HepG2 (cell line): ENCODE measurements at regions not wholly inside any gene's neighbourhood (a gene's known extent, or its start where the extent isn't known, plus 50 kb on each side); places are given as distances from the start of the nearest gene placed in this dataset.

Experiments used
- GTF3A ChIP-seq: sonication (generic); formaldehyde crosslinking; conservative IDR thresholded peaks from 2 replicates; pipeline ENCODE4 v1.4.0; 2020; ENCODE audit warnings: mild to moderate bottlenecking, missing genetic modification reagents
- IRF2 ChIP-seq: IDR thresholded peaks from 2 replicates; pipeline ENCODE4 v1.6.1; 2018; ENCODE audit warnings: missing genetic modification reagents, missing compliant biosample characterization
- KDM2A ChIP-seq: sonication (generic); formaldehyde crosslinking; IDR thresholded peaks from 2 replicates; pipeline ENCODE4 v1.4.0; 2020; ENCODE audit warnings: low read depth, missing genetic modification reagents, borderline replicate concordance
- MAF1 ChIP-seq: sonication (generic); formaldehyde crosslinking; IDR thresholded peaks from 2 replicates; pipeline ENCODE4 v1.5.0; 2020; ENCODE audit warnings: missing genetic modification reagents, borderline replicate concordance
- ONECUT2 ChIP-seq: sonication (generic); formaldehyde crosslinking; IDR thresholded peaks from 2 replicates; pipeline ENCODE4 v1.4.0; 2020; ENCODE audit warnings: missing genetic modification reagents
- ZNF12 ChIP-seq: sonication (generic); formaldehyde crosslinking; IDR thresholded peaks from 2 replicates; pipeline ENCODE4 v1.5.0; 2020; ENCODE audit warnings: missing genetic modification reagents
- ZNF274 ChIP-seq: sonication (generic); formaldehyde crosslinking; IDR thresholded peaks from 2 replicates; pipeline ENCODE4 v1.5.1; 2020; ENCODE audit warnings: mild to moderate bottlenecking, missing genetic modification reagents
- ZNF33B ChIP-seq: sonication (generic); formaldehyde crosslinking; IDR thresholded peaks from 2 replicates; pipeline ENCODE4 v1.5.1; 2020; ENCODE audit warnings: mild to moderate bottlenecking, missing genetic modification reagents
- ZNF350 ChIP-seq: sonication (generic); formaldehyde crosslinking; IDR thresholded peaks from 2 replicates; pipeline ENCODE4 v1.4.0; 2020; ENCODE audit warnings: mild to moderate bottlenecking, low read depth, missing genetic modification reagents, borderline replicate concordance
- ZNF367 ChIP-seq: sonication (generic); formaldehyde crosslinking; IDR thresholded peaks from 2 replicates; pipeline ENCODE4 v1.4.0; 2020; ENCODE audit warnings: missing genetic modification reagents, borderline replicate concordance
- ZNF501 ChIP-seq: sonication (generic); formaldehyde crosslinking; IDR thresholded peaks from 2 replicates; pipeline ENCODE4 v1.5.1; 2020; ENCODE audit warnings: mild to moderate bottlenecking, moderate library complexity, missing genetic modification reagents
- ZNF556 ChIP-seq: sonication (generic); formaldehyde crosslinking; IDR thresholded peaks from 2 replicates; pipeline ENCODE4 v1.4.0; 2020; ENCODE audit warnings: mild to moderate bottlenecking, missing genetic modification reagents, borderline replicate concordance
- ZNF619 ChIP-seq: sonication (generic); formaldehyde crosslinking; IDR thresholded peaks from 2 replicates; pipeline ENCODE4 v1.4.0; 2020; ENCODE audit warnings: mild to moderate bottlenecking, missing genetic modification reagents
- ZNF788 ChIP-seq: sonication (generic); formaldehyde crosslinking; IDR thresholded peaks from 2 replicates; pipeline ENCODE4 v1.5.0; 2020; ENCODE audit warnings: mild to moderate bottlenecking, missing genetic modification reagents, borderline replicate concordance
- TF ChIP-seq, protein P1 (sequence below): IDR thresholded peaks from 2 replicates; pipeline ENCODE4 v1.6.1; 2016; ENCODE audit warnings: missing biosample characterization, missing genetic modification reagents, low read depth
- TF ChIP-seq, protein P2 (sequence below): sonication (generic); formaldehyde crosslinking; IDR thresholded peaks from 2 replicates; pipeline ENCODE4 v1.4.0; 2020; ENCODE audit warnings: mild to moderate bottlenecking, missing genetic modification reagents, borderline replicate concordance
- TF ChIP-seq, protein P3 (sequence below): sonication (generic); formaldehyde crosslinking; IDR thresholded peaks from 2 replicates; pipeline ENCODE4 v1.5.0; 2020; ENCODE audit warnings: mild to moderate bottlenecking, missing genetic modification reagents, borderline replicate concordance
- TF ChIP-seq, protein P4 (sequence below): sonication (generic); formaldehyde crosslinking; IDR thresholded peaks from 2 replicates; pipeline ENCODE4 v1.4.0; 2020; ENCODE audit warnings: missing genetic modification reagents, low read depth, mild to moderate bottlenecking, borderline replicate concordance

DNA sequence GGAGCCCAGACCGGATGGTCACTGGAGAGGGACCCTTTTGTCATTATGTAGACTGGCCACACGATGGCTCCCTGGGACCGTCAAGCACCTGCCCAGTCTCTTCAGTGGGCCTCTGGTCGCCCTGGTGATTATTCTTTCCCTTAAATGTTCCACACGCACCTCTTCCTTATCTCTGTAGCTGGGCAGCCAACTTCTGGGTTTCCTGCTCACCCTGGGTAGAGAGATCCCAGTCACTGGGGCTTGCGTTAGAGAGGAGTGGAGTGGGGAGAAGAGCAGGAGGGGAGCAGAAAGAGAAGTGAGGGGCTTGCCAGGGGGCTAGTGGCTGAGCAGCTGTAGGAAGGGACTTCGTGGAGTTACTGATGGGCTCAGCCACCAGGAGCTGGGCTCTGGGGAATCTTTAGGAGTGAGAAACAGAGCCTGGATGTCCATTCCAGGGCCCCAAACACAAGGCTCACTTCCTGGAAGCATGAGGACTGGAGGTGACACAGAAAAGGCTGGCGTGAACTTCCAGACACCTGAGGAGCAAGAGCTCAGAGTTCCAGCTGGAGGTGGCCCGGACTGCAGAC lies 150.1 kb downstream of the DHX35 start (continued):
- TF ChIP-seq, protein P1, sequence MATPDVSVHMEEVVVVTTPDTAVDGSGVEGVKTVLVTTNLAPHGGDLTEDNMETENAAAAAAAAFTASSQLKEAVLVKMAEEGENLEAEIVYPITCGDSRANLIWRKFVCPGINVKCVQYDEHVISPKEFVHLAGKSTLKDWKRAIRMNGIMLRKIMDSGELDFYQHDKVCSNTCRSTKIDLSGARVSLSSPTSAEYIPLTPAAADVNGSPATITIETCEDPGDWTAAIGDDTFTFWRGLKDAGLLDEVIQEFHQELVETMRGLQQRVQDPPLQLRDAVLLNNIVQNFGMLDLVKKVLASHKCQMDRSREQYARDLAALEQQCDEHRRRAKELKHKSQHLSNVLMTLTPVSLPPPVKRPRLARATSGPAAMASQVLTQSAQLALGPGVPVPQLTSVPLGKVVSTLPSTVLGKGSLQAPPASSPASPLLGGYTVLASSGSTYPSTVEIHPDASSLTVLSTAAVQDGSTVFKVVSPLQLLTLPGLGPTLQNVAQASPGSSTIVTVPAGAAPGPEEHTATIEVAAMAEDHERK, result no peak
- TF ChIP-seq ZNF788 (CRISPR knock-in tag), result 0 out of 2 replicates have a peak, but pooled peaks have one; percentile 52
- no peak for TF ChIP-seq GTF3A (CRISPR knock-in tag)
- peak; percentile 24; the same call in 1 of the 2 replicates for TF ChIP-seq ZNF274
- 0 out of 2 replicates have a peak, but pooled peaks have one; percentile 41 for TF ChIP-seq ZNF12 (CRISPR knock-in tag)
- no peak for TF ChIP-seq ZNF556
- 0 out of 2 replicates have a peak, but pooled peaks have one; percentile 32 for TF ChIP-seq ZNF33B (CRISPR knock-in tag)
- no peak for TF ChIP-seq ZNF367
- TF ChIP-seq, protein P2, sequence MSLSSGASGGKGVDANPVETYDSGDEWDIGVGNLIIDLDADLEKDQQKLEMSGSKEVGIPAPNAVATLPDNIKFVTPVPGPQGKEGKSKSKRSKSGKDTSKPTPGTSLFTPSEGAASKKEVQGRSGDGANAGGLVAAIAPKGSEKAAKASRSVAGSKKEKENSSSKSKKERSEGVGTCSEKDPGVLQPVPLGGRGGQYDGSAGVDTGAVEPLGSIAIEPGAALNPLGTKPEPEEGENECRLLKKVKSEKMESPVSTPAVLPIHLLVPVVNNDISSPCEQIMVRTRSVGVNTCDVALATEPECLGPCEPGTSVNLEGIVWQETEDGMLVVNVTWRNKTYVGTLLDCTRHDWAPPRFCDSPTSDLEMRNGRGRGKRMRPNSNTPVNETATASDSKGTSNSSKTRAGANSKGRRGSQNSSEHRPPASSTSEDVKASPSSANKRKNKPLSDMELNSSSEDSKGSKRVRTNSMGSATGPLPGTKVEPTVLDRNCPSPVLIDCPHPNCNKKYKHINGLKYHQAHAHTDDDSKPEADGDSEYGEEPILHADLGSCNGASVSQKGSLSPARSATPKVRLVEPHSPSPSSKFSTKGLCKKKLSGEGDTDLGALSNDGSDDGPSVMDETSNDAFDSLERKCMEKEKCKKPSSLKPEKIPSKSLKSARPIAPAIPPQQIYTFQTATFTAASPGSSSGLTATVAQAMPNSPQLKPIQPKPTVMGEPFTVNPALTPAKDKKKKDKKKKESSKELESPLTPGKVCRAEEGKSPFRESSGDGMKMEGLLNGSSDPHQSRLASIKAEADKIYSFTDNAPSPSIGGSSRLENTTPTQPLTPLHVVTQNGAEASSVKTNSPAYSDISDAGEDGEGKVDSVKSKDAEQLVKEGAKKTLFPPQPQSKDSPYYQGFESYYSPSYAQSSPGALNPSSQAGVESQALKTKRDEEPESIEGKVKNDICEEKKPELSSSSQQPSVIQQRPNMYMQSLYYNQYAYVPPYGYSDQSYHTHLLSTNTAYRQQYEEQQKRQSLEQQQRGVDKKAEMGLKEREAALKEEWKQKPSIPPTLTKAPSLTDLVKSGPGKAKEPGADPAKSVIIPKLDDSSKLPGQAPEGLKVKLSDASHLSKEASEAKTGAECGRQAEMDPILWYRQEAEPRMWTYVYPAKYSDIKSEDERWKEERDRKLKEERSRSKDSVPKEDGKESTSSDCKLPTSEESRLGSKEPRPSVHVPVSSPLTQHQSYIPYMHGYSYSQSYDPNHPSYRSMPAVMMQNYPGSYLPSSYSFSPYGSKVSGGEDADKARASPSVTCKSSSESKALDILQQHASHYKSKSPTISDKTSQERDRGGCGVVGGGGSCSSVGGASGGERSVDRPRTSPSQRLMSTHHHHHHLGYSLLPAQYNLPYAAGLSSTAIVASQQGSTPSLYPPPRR (CRISPR knock-in tag), result no peak
- 0 out of 2 replicates have a peak, but pooled peaks have one; percentile 25 for TF ChIP-seq KDM2A (CRISPR knock-in tag)
- TF ChIP-seq IRF2 (CRISPR knock-in tag), result 0 out of 2 replicates have a peak, but pooled peaks have one; percentile 23
- TF ChIP-seq, protein P3, sequence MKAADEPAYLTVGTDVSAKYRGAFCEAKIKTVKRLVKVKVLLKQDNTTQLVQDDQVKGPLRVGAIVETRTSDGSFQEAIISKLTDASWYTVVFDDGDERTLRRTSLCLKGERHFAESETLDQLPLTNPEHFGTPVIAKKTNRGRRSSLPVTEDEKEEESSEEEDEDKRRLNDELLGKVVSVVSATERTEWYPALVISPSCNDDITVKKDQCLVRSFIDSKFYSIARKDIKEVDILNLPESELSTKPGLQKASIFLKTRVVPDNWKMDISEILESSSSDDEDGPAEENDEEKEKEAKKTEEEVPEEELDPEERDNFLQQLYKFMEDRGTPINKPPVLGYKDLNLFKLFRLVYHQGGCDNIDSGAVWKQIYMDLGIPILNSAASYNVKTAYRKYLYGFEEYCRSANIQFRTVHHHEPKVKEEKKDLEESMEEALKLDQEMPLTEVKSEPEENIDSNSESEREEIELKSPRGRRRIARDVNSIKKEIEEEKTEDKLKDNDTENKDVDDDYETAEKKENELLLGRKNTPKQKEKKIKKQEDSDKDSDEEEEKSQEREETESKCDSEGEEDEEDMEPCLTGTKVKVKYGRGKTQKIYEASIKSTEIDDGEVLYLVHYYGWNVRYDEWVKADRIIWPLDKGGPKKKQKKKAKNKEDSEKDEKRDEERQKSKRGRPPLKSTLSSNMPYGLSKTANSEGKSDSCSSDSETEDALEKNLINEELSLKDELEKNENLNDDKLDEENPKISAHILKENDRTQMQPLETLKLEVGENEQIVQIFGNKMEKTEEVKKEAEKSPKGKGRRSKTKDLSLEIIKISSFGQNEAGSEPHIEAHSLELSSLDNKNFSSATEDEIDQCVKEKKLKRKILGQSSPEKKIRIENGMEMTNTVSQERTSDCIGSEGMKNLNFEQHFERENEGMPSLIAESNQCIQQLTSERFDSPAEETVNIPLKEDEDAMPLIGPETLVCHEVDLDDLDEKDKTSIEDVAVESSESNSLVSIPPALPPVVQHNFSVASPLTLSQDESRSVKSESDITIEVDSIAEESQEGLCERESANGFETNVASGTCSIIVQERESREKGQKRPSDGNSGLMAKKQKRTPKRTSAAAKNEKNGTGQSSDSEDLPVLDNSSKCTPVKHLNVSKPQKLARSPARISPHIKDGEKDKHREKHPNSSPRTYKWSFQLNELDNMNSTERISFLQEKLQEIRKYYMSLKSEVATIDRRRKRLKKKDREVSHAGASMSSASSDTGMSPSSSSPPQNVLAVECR, result peak; percentile 32; the same call in 1 of the 2 replicates
- TF ChIP-seq, protein P4, sequence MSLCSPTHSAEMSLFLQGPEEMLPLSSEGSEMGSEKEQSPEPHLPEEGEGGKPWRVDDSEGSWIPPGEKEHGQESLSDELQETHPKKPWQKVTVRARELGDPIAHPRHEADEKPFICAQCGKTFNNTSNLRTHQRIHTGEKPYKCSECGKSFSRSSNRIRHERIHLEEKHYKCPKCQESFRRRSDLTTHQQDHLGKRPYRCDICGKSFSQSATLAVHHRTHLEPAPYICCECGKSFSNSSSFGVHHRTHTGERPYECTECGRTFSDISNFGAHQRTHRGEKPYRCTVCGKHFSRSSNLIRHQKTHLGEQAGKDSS (CRISPR knock-in tag), result peak; percentile 35; the same call in 1 of the 2 replicates
- TF ChIP-seq ZNF619 (CRISPR knock-in tag), result 0 out of 2 replicates have a peak, but pooled peaks have one; percentile 44
- peak; percentile 61; the same call in 1 of the 2 replicates for TF ChIP-seq ZNF501 (CRISPR knock-in tag)
- TF ChIP-seq ZNF350, result peak; percentile 65; the same call in 1 of the 2 replicates
- TF ChIP-seq ONECUT2 (CRISPR knock-in tag), result no peak
- no peak for TF ChIP-seq MAF1
